ENCODE measurements at regions not wholly inside any gene's neighbourhood (a gene's known extent, or its start where the extent isn't known, plus 50 kb on each side); places are given as distances from the start of the nearest gene placed in this dataset.

DNA sequence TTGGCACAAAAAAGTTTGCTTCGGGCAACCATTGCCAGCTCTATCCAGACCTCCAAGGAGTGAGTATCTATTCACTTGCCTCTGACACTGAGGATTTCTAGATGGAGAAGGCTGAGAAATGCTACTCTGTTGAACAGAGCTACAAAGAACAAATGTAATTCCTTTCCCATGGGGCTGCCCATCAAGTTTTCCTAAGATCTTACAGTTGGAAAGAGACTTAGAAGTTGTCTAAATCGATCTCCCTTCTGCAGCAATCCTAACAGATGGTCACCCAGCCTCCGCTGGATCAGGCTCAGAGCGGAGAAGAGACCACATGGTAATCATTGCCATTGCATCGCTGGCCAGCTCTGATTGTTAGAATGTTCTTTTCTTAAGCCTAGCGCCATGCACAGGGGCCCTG, 110.1 kb upstream of the BCL2L14 start:
- H3K27ac ChIP-seq, result no peak overlapping the region
- no peak for TF ChIP-seq Cebpa-rat (IDR thresholded peaks at IDR 0.05)
- H3K4me1 ChIP-seq, result peaks cover 9 to 38% (median 21%) of the 10 kb centered on the region in 10 experiments; a peak in 18 of 20 replicates

DNA sequence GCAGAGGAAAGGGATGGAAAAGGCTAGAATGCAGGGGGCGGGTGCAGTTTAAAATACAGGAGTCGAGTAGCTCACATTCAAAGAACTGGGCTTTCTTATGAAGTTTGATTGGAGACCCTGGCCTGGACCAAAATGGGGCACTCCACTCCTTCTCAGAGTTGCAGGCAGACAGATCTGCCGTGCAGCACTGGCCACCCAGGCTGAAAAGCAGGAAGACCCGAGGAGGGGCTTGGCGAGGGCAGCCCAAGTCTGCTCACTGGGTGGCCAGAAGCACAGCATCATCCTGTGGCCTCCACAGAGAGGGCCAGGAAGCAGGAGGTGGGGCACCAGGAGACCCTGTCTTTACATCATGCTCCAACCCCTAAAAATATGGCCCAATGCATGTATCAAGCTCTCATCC, 109.1 kb upstream of the BCL2L14 start:
- Histone ChIP-seq H3K4me2 (no peak overlapping the region), H3K27ac (no peak overlapping the region), H3K27me3 (no peaks in the 10 kb centered on the region), H4K20me1 (no peaks in the 10 kb centered on the region), H3K36me3 (no peaks in the 10 kb centered on the region), H3K4me1 (peaks cover 9 to 38% (median 21%) of the 10 kb centered on the region in 10 experiments; a peak in 18 of 20 replicates), H3K9ac (no peak overlapping the region), H3K9me3 (replicated peaks in 1 of 11) (peaks cover 0 to 5% (median 0%) of the 10 kb centered on the region in 11 experiments; a peak in 4 of 22 replicates), H3K4me3 (no peak overlapping the region)
- no peak for TF ChIP-seq Cebpa-rat (IDR thresholded peaks at IDR 0.05)

More for the DNA sequence above, 110.1 kb upstream of the BCL2L14 start:
- H4K20me1 ChIP-seq, result no peaks in the 10 kb centered on the region
- H3K27me3 ChIP-seq, result no peaks in the 10 kb centered on the region
- H3K9ac ChIP-seq, result no peak overlapping the region
- H3K9me3 ChIP-seq (replicated peaks in 1 of 11), result peaks cover 0 to 5% (median 0%) of the 10 kb centered on the region in 11 experiments; a peak in 4 of 22 replicates
- no peak overlapping the region for H3K4me3 ChIP-seq
- H3K36me3 ChIP-seq, result no peaks in the 10 kb centered on the region
- no peak overlapping the region for H3K4me2 ChIP-seq

DNA sequence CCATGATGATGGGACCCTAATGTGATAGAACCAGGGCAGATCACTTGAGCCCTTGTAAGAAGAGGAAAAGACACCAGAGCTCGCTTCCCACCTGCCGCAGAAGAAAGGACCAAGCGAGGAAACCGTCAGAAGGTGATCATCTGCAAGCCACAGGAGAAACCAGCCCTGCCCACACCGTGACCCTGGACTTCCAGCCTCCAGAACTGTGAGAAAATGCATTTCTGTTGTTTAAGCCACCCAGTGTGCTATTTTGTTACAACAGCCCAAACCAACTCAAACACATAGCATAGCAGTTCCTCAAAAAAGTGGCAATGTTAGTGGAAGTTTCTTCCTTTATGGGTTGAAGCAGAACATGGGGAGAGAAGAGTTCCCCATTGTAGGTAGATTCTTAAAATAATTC, 107.9 kb upstream of the BCL2L14 start:
- Histone ChIP-seq H3K9ac (no peak overlapping the region), H3K36me3 (no peaks in the 10 kb centered on the region), H3K4me1 (peaks cover 9 to 42% (median 21%) of the 10 kb centered on the region in 10 experiments; a peak in 18 of 20 replicates), H3K9me3 (replicated peaks in 1 of 11) (peaks cover 0 to 5% (median 0%) of the 10 kb centered on the region in 11 experiments; a peak in 4 of 22 replicates), H3K4me2 (peak overlapping the region in 2 of 11 experiments; percentile 8 to 34; a peak in 2 of 22 replicates), H3K27ac (no peak overlapping the region), H3K27me3 (no peaks in the 10 kb centered on the region), H4K20me1 (no peaks in the 10 kb centered on the region), H3K4me3 (no peak overlapping the region)
- no peak for TF ChIP-seq Cebpa-rat (IDR thresholded peaks at IDR 0.05)

DNA sequence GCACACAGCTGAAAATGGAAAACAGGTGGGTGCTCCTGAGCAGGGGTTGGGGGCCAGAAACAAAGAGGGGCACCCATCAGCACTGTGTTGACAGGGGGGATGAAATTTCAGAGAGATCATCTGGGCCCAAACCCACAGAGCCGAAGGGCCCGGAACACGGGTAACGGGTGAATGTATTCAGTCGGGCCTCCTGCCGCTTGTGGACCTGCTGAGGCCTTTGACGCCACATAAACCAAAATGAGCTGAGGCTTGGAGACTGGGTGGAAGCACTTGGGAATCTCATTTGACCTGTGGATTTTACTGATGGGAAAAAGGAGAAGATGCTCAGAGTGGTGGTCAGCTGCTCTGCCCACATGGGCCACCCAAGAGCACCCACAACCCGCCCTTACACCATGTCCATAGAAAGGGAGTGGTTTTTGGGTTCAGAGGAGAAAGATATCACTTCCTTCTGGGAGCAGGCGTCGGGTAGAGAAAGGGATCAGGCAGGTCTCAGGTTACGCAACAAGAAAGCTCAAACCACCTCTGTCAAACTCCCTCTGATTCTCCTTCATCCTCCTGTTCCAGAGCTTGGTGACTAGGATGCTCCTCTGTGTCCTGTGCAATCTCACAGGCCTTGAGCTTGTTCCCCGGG, 106.8 kb upstream of the BCL2L14 start:
- H3K27me3 ChIP-seq, result no peaks in the 10 kb centered on the region
- peaks cover 3 to 35% (median 11%) of the 10 kb centered on the region in 10 experiments; a peak in 18 of 20 replicates for H3K4me1 ChIP-seq
- H3K27ac ChIP-seq, result no peak overlapping the region
- peaks cover 0 to 5% (median 0%) of the 10 kb centered on the region in 11 experiments; a peak in 4 of 22 replicates for H3K9me3 ChIP-seq (replicated peaks in 1 of 11)
- no peaks in the 10 kb centered on the region for H3K36me3 ChIP-seq
- peak overlapping the region in 1 of 11 experiments; percentile 6; a peak in 3 of 22 replicates for H3K4me2 ChIP-seq
- H3K4me3 ChIP-seq, result no peak overlapping the region
- no peaks in the 10 kb centered on the region for H4K20me1 ChIP-seq
- no peak overlapping the region for H3K9ac ChIP-seq
- TF ChIP-seq Cebpa-rat (IDR thresholded peaks at IDR 0.05), result no peak

DNA sequence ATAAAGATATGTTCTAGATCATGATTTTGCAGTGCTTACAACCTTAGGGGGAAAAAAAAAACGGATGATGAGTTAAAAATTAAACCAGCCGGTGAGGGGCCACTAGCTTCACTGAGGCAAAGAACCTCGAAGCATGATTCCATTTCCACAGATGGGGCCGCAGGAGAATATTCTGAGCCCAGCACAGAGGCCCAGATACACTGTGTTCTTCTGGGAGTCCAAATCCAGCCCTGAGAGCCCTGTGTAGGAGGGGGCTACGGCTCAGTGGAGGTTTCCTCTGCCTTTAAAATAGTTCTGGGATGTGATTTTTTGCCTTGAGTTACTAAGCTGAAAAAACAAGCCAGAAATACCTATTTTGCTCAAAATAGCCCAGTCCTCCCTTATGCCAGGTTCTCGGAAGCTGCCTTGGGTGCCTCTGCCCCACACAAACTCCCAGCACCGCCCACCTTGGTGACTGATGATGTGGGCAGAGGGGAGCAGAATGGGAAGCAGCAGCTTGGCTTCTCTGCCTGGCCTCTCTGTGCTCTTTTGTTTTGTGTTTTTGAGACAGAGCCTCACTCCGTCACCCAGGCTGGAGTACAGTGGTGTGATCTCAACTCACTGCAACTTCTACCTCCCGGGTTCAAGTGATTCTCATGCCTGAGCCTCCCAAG, 105.4 kb upstream of the BCL2L14 start:
- no peak overlapping the region for H3K4me2 ChIP-seq
- no peaks in the 10 kb centered on the region for H4K20me1 ChIP-seq
- H3K4me1 ChIP-seq, result peaks cover 0 to 28% (median 6%) of the 10 kb centered on the region in 10 experiments; a peak in 9 of 20 replicates
- H3K4me3 ChIP-seq, result no peak overlapping the region
- no peak overlapping the region for H3K27ac ChIP-seq
- no peaks in the 10 kb centered on the region for H3K27me3 ChIP-seq
- H3K36me3 ChIP-seq, result no peaks in the 10 kb centered on the region
- no peak overlapping the region for H3K9ac ChIP-seq
- no peak for TF ChIP-seq Cebpa-rat (IDR thresholded peaks at IDR 0.05)
- H3K9me3 ChIP-seq (replicated peaks in 1 of 11), result peaks cover 0 to 5% (median 0%) of the 10 kb centered on the region in 11 experiments; a peak in 5 of 22 replicates

DNA sequence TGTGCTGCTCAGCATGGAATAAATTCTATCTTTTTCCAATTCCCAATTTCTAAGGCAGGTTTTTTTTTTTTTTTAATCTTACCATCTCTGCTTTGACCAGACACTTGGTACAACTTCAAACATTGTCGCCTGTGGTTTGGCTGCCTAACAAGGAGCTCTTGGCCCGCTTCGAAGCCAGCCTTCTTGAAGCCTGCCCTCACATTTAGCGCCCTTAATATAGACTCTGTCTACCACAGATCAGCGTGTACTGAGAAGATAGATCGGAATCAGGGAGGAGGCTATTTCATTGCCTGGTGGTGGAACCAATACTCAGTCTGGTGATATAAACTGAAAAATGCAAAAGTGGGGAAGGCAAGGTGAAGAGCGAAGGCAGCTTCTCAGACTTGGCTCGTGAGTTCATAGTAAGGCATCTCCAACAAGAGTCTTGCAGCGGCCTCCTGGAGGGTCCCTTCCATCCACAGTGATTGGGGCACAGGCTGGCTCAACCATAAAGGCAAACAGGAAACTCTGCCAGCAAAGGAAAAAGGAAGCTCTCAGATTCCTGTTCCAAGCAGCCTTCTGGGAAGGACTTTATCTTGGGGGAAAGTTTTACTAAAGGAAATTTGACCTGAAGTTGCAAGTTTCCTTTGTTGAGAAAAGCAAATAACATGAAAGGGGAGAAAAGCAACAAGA, 103.2 kb upstream of the BCL2L14 start:
- Histone ChIP-seq H3K27ac (no peak overlapping the region), H3K9ac (no peak overlapping the region), H3K4me3 (no peak overlapping the region), H3K9me3 (replicated peaks in 1 of 11) (peaks cover 0 to 10% (median 0%) of the 10 kb centered on the region in 11 experiments; a peak in 5 of 22 replicates), H3K4me2 (peak overlapping the region in 2 of 11 experiments; percentile 8 to 17; a peak in 3 of 22 replicates), H3K4me1 (peaks cover 0 to 27% (median 6%) of the 10 kb centered on the region in 10 experiments; a peak in 9 of 20 replicates), H3K36me3 (no peaks in the 10 kb centered on the region), H3K27me3 (no peaks in the 10 kb centered on the region), H4K20me1 (no peaks in the 10 kb centered on the region)
- TF ChIP-seq Cebpa-rat (IDR thresholded peaks at IDR 0.05), result no peak

DNA sequence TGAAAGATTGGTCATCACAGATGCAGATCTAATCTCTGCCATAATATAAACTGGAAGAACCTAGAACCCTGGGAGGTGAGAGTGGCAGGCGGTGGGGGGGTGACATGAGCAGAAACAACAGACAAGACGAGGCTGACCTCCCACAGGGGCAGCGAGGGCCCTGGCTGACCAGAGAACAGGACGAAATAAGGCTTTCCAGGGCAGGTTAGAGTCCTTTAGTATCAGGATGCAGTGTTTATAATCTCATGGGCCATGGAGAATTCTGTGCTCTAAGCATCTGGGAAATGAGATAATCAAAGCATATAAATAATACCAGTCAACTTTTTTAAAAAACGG, 102.7 kb upstream of the BCL2L14 start:
- no peaks in the 10 kb centered on the region for H3K36me3 ChIP-seq
- no peak overlapping the region for H3K27ac ChIP-seq
- H4K20me1 ChIP-seq, result no peaks in the 10 kb centered on the region
- H3K4me3 ChIP-seq, result no peak overlapping the region
- no peak for TF ChIP-seq Cebpa-rat (IDR thresholded peaks at IDR 0.05)
- no peaks in the 10 kb centered on the region for H3K27me3 ChIP-seq
- no peak overlapping the region for H3K9ac ChIP-seq
- peak overlapping the region in 2 of 11 experiments; percentile 8 to 17; a peak in 3 of 22 replicates for H3K4me2 ChIP-seq
- H3K9me3 ChIP-seq (replicated peaks in 1 of 11), result peaks cover 0 to 6% (median 0%) of the 10 kb centered on the region in 11 experiments; a peak in 2 of 22 replicates
- peaks cover 0 to 22% (median 6%) of the 10 kb centered on the region in 10 experiments; a peak in 8 of 20 replicates for H3K4me1 ChIP-seq

DNA sequence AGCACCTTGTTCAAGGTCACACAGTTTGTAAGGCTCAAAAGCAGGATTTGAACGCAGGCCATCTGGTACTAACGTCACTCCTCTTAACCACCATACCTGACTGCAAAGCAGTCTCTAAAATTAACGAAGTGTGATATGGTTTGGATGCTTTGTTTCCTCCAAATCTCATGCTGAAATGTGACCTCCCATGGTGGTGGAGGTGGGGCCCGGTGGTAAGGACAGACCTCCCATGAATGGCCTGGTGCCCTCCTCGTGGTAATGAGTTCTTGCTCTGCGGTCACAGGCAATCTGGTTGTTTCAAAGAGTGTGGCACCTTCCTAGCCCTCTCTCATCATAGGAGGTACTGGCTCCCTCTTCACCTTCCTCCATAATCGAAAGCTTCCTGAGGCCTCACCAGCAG, 102.2 kb upstream of the BCL2L14 start:
- no peak overlapping the region for H3K27ac ChIP-seq
- no peak overlapping the region for H3K9ac ChIP-seq
- no peak for TF ChIP-seq Cebpa-rat (IDR thresholded peaks at IDR 0.05)
- no peaks in the 10 kb centered on the region for H4K20me1 ChIP-seq
- no peak overlapping the region for H3K4me3 ChIP-seq
- no peaks in the 10 kb centered on the region for H3K27me3 ChIP-seq
- no peaks in the 10 kb centered on the region for H3K36me3 ChIP-seq
- no peak overlapping the region for H3K4me2 ChIP-seq
- peaks cover 0 to 17% (median 6%) of the 10 kb centered on the region in 10 experiments; a peak in 8 of 20 replicates for H3K4me1 ChIP-seq
- peaks cover 0 to 6% (median 0%) of the 10 kb centered on the region in 11 experiments; a peak in 2 of 22 replicates for H3K9me3 ChIP-seq (replicated peaks in 1 of 11)

Data from BLaER1 treated with 17β-estradiol and CSF1 and Interleukin-3, amounts not matched to agents 10 nM and 100 nM (cell line).